DND-41 (cell line): ENCODE measurements at regions not wholly inside any gene's neighbourhood (a gene's known extent, or its start where the extent isn't known, plus 50 kb on each side); places are given as distances from the start of the nearest gene placed in this dataset.

Experiments used
- ATAC-seq: fragments of 200-7000 bp; cut with Tn5 transposase; 3 replicates; pipeline ENCODE4 v1.9.1; 2021; ENCODE audit warnings: low read depth; ENCODE audit not compliant: insufficient read depth
- DNase-seq: peaks from one replicate; pipeline ENCODE4 v3.0.0-alpha.2; 2020
- H2AFZ ChIP-seq: 2 replicates; pipeline ENCODE4 v1.6.0; 2012; ENCODE audit warnings: low read depth, low read length
- H3K27ac ChIP-seq: 2 replicates; pipeline ENCODE4 v1.5.1; 2012; ENCODE audit warnings: low read length, inconsistent platforms
- H3K27me3 ChIP-seq: fragments of 200-600 bp; sonication (generic); 2 replicates; pipeline ENCODE4 v1.6.0; 2012; ENCODE audit warnings: low read length, mild to moderate bottlenecking, inconsistent platforms; ENCODE audit not compliant: insufficient read depth, poor library complexity
- H3K36me3 ChIP-seq: 2 replicates; pipeline ENCODE4 v1.5.1; 2012; ENCODE audit warnings: low read length, inconsistent platforms; ENCODE audit not compliant: insufficient read depth
- H3K4me1 ChIP-seq: 2 replicates; pipeline ENCODE4 v1.5.1; 2012; ENCODE audit warnings: mild to moderate bottlenecking, low read length; ENCODE audit not compliant: insufficient read depth
- H3K4me2 ChIP-seq: 2 replicates; pipeline ENCODE4 v1.6.0; 2012; ENCODE audit warnings: mild to moderate bottlenecking, moderate library complexity, low read length, inconsistent platforms; ENCODE audit not compliant: insufficient read depth
- H3K4me3 ChIP-seq, 2 experiments: fragments of 200-600 bp in 1 of 2; shearing (Covaris generic) in 1 of 2; 2 replicates each; pipeline ENCODE4 v1.5.1; 2012 to 2016; ENCODE audit warnings: inconsistent platforms in 2 of 2, low read length in 2 of 2, mild to moderate bottlenecking in 2 of 2, low read depth in 1 of 2, moderate library complexity in 1 of 2
- H3K79me2 ChIP-seq: 2 replicates; pipeline ENCODE4 v1.6.0; 2012; ENCODE audit warnings: low read length, inconsistent platforms; ENCODE audit not compliant: insufficient read depth
- H3K9ac ChIP-seq: 2 replicates; pipeline ENCODE4 v1.6.0; 2012; ENCODE audit warnings: low read depth, mild to moderate bottlenecking, inconsistent platforms, low read length, moderate library complexity
- H3K9me3 ChIP-seq: 2 replicates; pipeline ENCODE4 v1.5.1; 2012; ENCODE audit warnings: low read length, moderate library complexity, mild to moderate bottlenecking, inconsistent platforms; ENCODE audit not compliant: insufficient read depth, severe bottlenecking
- H4K20me1 ChIP-seq: 2 replicates; pipeline ENCODE4 v1.6.0; 2012; ENCODE audit warnings: low read length; ENCODE audit not compliant: insufficient read depth
- EZH2 ChIP-seq: IDR thresholded peaks from 3 replicates; pipeline ENCODE4 v1.6.1; 2012; ENCODE audit warnings: borderline replicate concordance, low read depth, mild to moderate bottlenecking, moderate library complexity, low read length, inconsistent platforms; ENCODE audit not compliant: severe bottlenecking
- TF ChIP-seq, protein P1 (sequence below): IDR thresholded peaks from 2 replicates; pipeline ENCODE4 v1.5.1; 2012; ENCODE audit warnings: borderline replicate concordance, low read length, moderate library complexity, mild to moderate bottlenecking; ENCODE audit not compliant: poor library complexity, severe bottlenecking; ENCODE audit errors: extremely low read depth

DNA sequence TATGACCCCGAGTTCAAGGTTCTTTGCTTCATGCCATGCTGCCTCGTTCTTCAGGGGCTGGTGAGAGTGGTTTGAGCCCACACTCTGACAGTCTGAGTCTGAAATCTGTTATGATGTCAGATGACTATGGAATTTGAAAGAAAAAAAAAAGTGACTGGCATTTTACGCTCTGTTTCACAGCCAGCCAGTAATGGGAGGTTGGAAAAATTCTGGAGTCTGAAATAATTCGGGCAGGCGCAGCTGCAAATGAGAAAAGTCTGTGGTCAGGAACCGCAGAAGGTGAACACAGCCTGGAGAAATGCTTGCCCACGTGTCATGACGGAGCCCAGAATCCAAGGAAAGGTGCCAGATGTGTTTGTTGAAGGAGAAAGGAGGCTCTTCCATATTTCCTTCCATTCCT lies 269.8 kb upstream of the PWP1 start:
- Histone ChIP-seq H3K27ac (no peak overlapping the region), H3K4me3 (no peak overlapping the region), H3K36me3 (no peaks in the 10 kb centered on the region), H3K4me2 (no peak overlapping the region), H2AFZ (no peak overlapping the region), H4K20me1 (no peaks in the 10 kb centered on the region), H3K4me1 (no peaks in the 10 kb centered on the region), H3K27me3 (no peaks in the 10 kb centered on the region), H3K79me2 (no peaks in the 10 kb centered on the region), H3K9ac (no peak overlapping the region), H3K9me3 (no peaks in the 10 kb centered on the region)
- no peak for TF ChIP-seq EZH2
- TF ChIP-seq, protein P1, sequence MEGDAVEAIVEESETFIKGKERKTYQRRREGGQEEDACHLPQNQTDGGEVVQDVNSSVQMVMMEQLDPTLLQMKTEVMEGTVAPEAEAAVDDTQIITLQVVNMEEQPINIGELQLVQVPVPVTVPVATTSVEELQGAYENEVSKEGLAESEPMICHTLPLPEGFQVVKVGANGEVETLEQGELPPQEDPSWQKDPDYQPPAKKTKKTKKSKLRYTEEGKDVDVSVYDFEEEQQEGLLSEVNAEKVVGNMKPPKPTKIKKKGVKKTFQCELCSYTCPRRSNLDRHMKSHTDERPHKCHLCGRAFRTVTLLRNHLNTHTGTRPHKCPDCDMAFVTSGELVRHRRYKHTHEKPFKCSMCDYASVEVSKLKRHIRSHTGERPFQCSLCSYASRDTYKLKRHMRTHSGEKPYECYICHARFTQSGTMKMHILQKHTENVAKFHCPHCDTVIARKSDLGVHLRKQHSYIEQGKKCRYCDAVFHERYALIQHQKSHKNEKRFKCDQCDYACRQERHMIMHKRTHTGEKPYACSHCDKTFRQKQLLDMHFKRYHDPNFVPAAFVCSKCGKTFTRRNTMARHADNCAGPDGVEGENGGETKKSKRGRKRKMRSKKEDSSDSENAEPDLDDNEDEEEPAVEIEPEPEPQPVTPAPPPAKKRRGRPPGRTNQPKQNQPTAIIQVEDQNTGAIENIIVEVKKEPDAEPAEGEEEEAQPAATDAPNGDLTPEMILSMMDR = no peak
- DNase-seq (no peak), ATAC-seq (no peak)

DNA sequence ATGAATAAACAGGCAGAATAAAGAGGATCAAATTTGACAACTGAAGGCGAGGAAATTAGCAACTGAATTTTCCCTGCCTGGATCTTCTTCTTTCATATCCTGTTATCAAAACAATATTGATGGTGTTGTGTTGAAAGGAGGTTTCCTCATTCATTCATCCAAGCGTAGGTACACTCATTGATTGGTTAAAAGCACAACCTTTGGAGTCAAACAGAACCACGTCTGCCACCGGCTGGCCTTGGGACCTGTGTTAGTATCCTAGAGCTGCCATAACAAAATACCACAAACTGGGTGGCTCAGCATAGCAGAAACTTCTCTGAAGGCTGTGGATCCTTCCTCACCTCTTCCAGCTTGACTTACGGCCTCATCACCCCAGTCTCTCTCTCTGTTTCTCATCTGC lies 268.6 kb upstream of the PWP1 start:
- no peak for TF ChIP-seq EZH2
- TF ChIP-seq, protein P1 = no peak
- Histone ChIP-seq H4K20me1 (no peaks in the 10 kb centered on the region), H3K36me3 (no peaks in the 10 kb centered on the region), H3K4me1 (no peaks in the 10 kb centered on the region), H3K27ac (no peak overlapping the region), H2AFZ (no peak overlapping the region), H3K9ac (no peak overlapping the region), H3K79me2 (no peaks in the 10 kb centered on the region), H3K9me3 (no peaks in the 10 kb centered on the region), H3K4me3 (no peak overlapping the region), H3K4me2 (no peak overlapping the region), H3K27me3 (no peaks in the 10 kb centered on the region)
- DNase-seq (no peak), ATAC-seq (no peak)

DNA sequence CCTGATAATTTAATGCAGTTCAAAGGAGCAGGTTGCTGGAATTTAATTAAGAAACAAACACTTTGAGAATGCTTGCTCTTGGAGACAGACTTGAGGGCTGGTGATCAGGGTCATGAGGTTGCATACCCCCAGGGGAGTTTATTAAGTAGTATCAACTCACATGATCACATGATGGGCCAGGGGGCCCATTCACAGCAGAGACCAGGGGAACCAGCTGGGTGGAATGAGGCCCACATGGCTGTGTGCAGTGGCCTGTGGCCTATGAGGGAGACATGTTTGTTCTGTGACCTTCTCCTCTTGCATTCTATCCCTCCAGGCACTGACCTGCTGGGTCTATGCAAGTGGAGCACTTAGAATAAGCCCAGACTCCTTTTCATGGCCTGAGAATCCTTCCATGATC lies 266.6 kb upstream of the PWP1 start:
- no peak overlapping the region for H2AFZ ChIP-seq
- H3K27me3 ChIP-seq = peaks cover 2% of the 10 kb centered on the region
- no peaks in the 10 kb centered on the region for H3K9me3 ChIP-seq
- H3K36me3 ChIP-seq = no peaks in the 10 kb centered on the region
- DNase-seq = no peak
- H3K4me3 ChIP-seq = no peak overlapping the region
- no peak overlapping the region for H3K9ac ChIP-seq
- no peak overlapping the region for H3K4me2 ChIP-seq
- no peak for ATAC-seq
- TF ChIP-seq EZH2 = no peak
- TF ChIP-seq, protein P1 = no peak
- no peaks in the 10 kb centered on the region for H4K20me1 ChIP-seq
- no peaks in the 10 kb centered on the region for H3K4me1 ChIP-seq
- no peak overlapping the region for H3K27ac ChIP-seq
- H3K79me2 ChIP-seq = no peaks in the 10 kb centered on the region

DNA sequence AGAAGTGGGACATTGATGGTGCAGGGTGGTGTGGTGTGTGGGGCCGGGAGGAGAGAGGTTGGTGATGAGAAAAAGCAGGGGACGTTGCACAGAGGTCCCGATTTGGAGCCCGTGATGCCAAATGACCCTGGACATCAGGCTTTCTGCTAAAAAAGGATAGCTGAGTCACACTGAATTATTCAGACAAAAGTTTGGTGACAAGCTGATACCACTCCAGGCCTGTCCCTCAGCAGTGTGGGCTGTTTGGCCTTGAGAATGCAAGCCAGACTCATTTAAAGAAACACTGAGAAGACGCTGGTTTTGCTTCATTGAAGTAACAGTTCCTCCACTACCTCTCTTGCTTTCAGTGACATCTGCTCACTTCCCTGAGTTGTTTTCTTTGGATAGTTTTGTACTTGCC lies 262.1 kb upstream of the PWP1 start:
- DNase-seq = no peak
- Histone ChIP-seq H3K4me2 (no peak overlapping the region), H3K4me1 (no peaks in the 10 kb centered on the region), H4K20me1 (no peaks in the 10 kb centered on the region), H3K27ac (no peak overlapping the region), H3K27me3 (peaks cover 2% of the 10 kb centered on the region), H3K9me3 (no peaks in the 10 kb centered on the region), H3K36me3 (no peaks in the 10 kb centered on the region), H3K79me2 (no peaks in the 10 kb centered on the region), H3K4me3 (no peak overlapping the region), H2AFZ (no peak overlapping the region), H3K9ac (no peak overlapping the region)
- TF ChIP-seq, protein P1 = no peak
- TF ChIP-seq EZH2 = no peak
- ATAC-seq = no peak
